B cell (primary cell): ENCODE measurements at regions not wholly inside any gene's neighbourhood (a gene's known extent, or its start where the extent isn't known, plus 50 kb on each side); places are given as distances from the start of the nearest gene placed in this dataset.

ENCODE experiments used
- ATAC-seq: fragments of 200-7000 bp; cut with Tn5 transposase; one replicate; pipeline ENCODE4 v1.10.0; 2021; ENCODE audit warnings: low read depth, mild to moderate bottlenecking, moderate number of reproducible peaks, moderate library complexity
- CTCF ChIA-PET: fragments of 350-600 bp; sonication (Branson Sonifier 250); formaldehyde crosslinking; loops from one replicate; lab custom pipeline; 2021; ENCODE audit warnings: antibody characterized with exemption, inconsistent platforms; lab: Charles Lee
- POLR2A ChIA-PET: fragments of 350-600 bp; sonication (Branson Sonifier 250); formaldehyde crosslinking; loops from one replicate; lab custom pipeline; 2021; ENCODE audit warnings: antibody characterized with exemption; lab: Charles Lee
- DNase-seq: peaks from one replicate; pipeline ENCODE4 v3.0.0; 2013
- H2AFZ ChIP-seq: 2 replicates; pipeline ENCODE4 v1.6.1; 2012; ENCODE audit warnings: mild to moderate bottlenecking, low read depth, low read length; ENCODE audit not compliant: insufficient read depth, poor library complexity, severe bottlenecking
- H3K27ac ChIP-seq, 2 donors: 1 replicate in 1 of 2; 2 replicates in 1 of 2; pipeline ENCODE4 v1.5.1; 2012 to 2013; ENCODE audit warnings: low read length in 2 of 2, mild to moderate bottlenecking in 2 of 2, moderate library complexity in 1 of 2
- H3K27me3 ChIP-seq, 4 experiments: fragments of 200-600 bp in 1 of 4; sonication (generic) in 1 of 4; replicated peaks in 1 of 4; 1 replicate in 2 of 4; 2 replicates in 2 of 4; pipeline versions ENCODE4 v1.6.1 to v1.7.0; 2013 to 2016; ENCODE audit warnings: low read length in 3 of 4, mild to moderate bottlenecking in 2 of 4, mixed read lengths in 1 of 4, moderate library complexity in 1 of 4; ENCODE audit not compliant: insufficient read depth in 4 of 4, control insufficient read depth in 3 of 4; ENCODE audit errors: control extremely low read depth in 1 of 4
- H3K36me3 ChIP-seq, 2 experiments: replicated peaks in 1 of 2; 1 replicate in 1 of 2; 2 replicates in 1 of 2; pipeline versions ENCODE4 v1.6.1 to v1.7.1; 2013; ENCODE audit warnings: low read length in 1 of 2; ENCODE audit not compliant: insufficient read depth in 2 of 2, control insufficient read depth in 1 of 2; ENCODE audit errors: control extremely low read depth in 1 of 2, extremely low read depth in 1 of 2
- H3K4me1 ChIP-seq, 2 donors: fragments of 200-600 bp in 1 of 2; sonication (generic) in 1 of 2; 1 replicate in 1 of 2; 2 replicates in 1 of 2; pipeline versions ENCODE4 v1.5.1 to v1.6.1; 2013 to 2017; ENCODE audit warnings: low read length in 2 of 2; ENCODE audit not compliant: control insufficient read depth in 2 of 2, insufficient read depth in 2 of 2
- H3K4me2 ChIP-seq: replicated peaks from 2 replicates; pipeline ENCODE3; 2012; ENCODE audit warnings: mild to moderate bottlenecking, low read depth, low read length; ENCODE audit not compliant: poor library complexity, severe bottlenecking
- H3K4me3 ChIP-seq, 5 experiments: fragments of 200-600 bp in 1 of 5; sonication (generic) in 1 of 5; 1 replicate in 3 of 5; 2 replicates in 2 of 5; pipeline versions ENCODE4 v1.5.1 to v1.7.0; 2011 to 2016; ENCODE audit warnings: low read length in 4 of 5, mild to moderate bottlenecking in 4 of 5, low read depth in 2 of 5, control low read depth in 1 of 5, moderate library complexity in 1 of 5; ENCODE audit not compliant: insufficient read depth in 1 of 5; ENCODE audit errors: control extremely low read depth in 1 of 5, extremely low read depth in 1 of 5
- H3K79me2 ChIP-seq: fragments of 200-600 bp; sonication (generic); one replicate; pipeline ENCODE4 v1.6.0; 2016; ENCODE audit warnings: low read length; ENCODE audit not compliant: control insufficient read depth, insufficient read depth
- H3K9ac ChIP-seq: fragments of 200-600 bp; sonication (generic); 2 replicates; pipeline ENCODE4 v1.6.1; 2017; ENCODE audit warnings: mild to moderate bottlenecking, low read length, moderate library complexity
- H3K9me3 ChIP-seq, 3 donors: one replicate each; pipeline versions ENCODE4 v1.6.1 to v1.7.1; 2013; ENCODE audit warnings: low read length in 2 of 3; ENCODE audit not compliant: control insufficient read depth in 2 of 3, insufficient read depth in 1 of 3; ENCODE audit errors: control extremely low read depth in 1 of 3
- H4K20me1 ChIP-seq: 2 replicates; pipeline ENCODE4 v1.6.0; 2012; ENCODE audit warnings: mild to moderate bottlenecking, low read length; ENCODE audit not compliant: insufficient read depth, control insufficient read depth, poor library complexity, severe bottlenecking
- H3K27ac Mint-ChIP-seq: one replicate; pipeline ENCODE4 v1.8.0; 2021; ENCODE audit warnings: mixed read lengths
- H3K27me3 Mint-ChIP-seq: one replicate; pipeline ENCODE4 v1.8.0; 2021; ENCODE audit warnings: mixed read lengths
- H3K4me1 Mint-ChIP-seq: one replicate; pipeline ENCODE4 v1.8.0; 2021; ENCODE audit warnings: mixed read lengths
- H3K4me3 Mint-ChIP-seq: one replicate; pipeline ENCODE4 v1.8.0; 2021; ENCODE audit warnings: mixed read lengths
- H3K9me3 Mint-ChIP-seq: one replicate; pipeline ENCODE4 v1.8.0; 2022; ENCODE audit warnings: mixed read lengths; ENCODE audit not compliant: insufficient read depth
- EZH2 ChIP-seq: IDR thresholded peaks from 2 replicates; pipeline ENCODE4 v1.6.1; 2012; ENCODE audit warnings: borderline replicate concordance, low read depth, mild to moderate bottlenecking, moderate library complexity, low read length; ENCODE audit not compliant: insufficient read depth, poor library complexity, severe bottlenecking
- WGBS: methylation state at CpG from one replicate; pipeline ENCODE4 v1.1.5; 2013; ENCODE audit warnings: missing lambda C conversion rate; ENCODE audit not compliant: insufficient coverage; 5-methylcytosine and 5-hydroxymethylcytosine counted together
- intact Hi-C: fragments of 100-400 bp; cut with micrococcal nuclease; formaldehyde crosslinking; loops from one replicate; pipeline ENCODE4 v1.10.0; 2022
- TF ChIP-seq, protein P1 (sequence below): fragments of 200-600 bp; IDR thresholded peaks from one replicate; pipeline ENCODE4 v1.8.0; 2022; ENCODE audit warnings: antibody characterized with exemption, mild to moderate bottlenecking

DNA sequence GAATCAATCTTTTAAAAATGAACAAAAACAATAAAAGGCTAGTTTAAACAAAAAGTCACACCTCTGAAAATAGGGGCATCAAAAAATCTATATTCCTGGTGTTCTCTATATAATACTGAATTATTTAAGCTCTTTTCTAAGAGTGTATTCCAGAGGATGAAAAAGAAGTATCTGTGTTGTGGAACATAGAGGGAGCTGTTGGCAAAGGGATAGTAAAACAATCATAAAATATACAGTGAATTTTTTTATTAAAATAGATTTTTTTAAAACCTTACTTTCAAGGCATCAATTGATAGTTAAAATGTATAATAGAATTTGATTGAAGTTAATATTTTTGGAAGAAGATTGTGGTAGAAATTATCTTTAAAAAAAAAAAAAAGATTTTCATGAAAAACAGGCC is 1409.1 kb upstream of the CELF2 start:
- Histone ChIP-seq H3K79me2 (no peaks in the 10 kb centered on the region), H3K9me3 (no peaks in the 10 kb centered on the region), H2AFZ (no peak overlapping the region), H3K4me3 (no peak overlapping the region), H3K4me1 (no peaks in the 10 kb centered on the region), H3K9ac (no peak overlapping the region), H3K27me3 (no peaks in the 10 kb centered on the region), H3K4me2 (no peak overlapping the region), H4K20me1 (no peaks in the 10 kb centered on the region), H3K36me3 (no peaks in the 10 kb centered on the region), H3K27ac (no peak overlapping the region)
- Mint-ChIP-seq H3K9me3 (no peaks in the 10 kb centered on the region), H3K27ac (no peak overlapping the region), H3K4me1 (no peaks in the 10 kb centered on the region), H3K4me3 (no peak overlapping the region), H3K27me3 (no peaks in the 10 kb centered on the region)
- intact Hi-C loops, result no loop called here
- ChIA-PET CTCF (interaction anchor here (0.6 kb wide), 1 partner anchor 1864 kb away, joined by 3 read pairs; no protein-coding TSS in a partner anchor), POLR2A (no interaction called here)
- ATAC-seq (no peak), DNase-seq (no peak)
- TF ChIP-seq, protein P1, sequence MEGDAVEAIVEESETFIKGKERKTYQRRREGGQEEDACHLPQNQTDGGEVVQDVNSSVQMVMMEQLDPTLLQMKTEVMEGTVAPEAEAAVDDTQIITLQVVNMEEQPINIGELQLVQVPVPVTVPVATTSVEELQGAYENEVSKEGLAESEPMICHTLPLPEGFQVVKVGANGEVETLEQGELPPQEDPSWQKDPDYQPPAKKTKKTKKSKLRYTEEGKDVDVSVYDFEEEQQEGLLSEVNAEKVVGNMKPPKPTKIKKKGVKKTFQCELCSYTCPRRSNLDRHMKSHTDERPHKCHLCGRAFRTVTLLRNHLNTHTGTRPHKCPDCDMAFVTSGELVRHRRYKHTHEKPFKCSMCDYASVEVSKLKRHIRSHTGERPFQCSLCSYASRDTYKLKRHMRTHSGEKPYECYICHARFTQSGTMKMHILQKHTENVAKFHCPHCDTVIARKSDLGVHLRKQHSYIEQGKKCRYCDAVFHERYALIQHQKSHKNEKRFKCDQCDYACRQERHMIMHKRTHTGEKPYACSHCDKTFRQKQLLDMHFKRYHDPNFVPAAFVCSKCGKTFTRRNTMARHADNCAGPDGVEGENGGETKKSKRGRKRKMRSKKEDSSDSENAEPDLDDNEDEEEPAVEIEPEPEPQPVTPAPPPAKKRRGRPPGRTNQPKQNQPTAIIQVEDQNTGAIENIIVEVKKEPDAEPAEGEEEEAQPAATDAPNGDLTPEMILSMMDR, result no peak
- no peak for TF ChIP-seq EZH2

DNA sequence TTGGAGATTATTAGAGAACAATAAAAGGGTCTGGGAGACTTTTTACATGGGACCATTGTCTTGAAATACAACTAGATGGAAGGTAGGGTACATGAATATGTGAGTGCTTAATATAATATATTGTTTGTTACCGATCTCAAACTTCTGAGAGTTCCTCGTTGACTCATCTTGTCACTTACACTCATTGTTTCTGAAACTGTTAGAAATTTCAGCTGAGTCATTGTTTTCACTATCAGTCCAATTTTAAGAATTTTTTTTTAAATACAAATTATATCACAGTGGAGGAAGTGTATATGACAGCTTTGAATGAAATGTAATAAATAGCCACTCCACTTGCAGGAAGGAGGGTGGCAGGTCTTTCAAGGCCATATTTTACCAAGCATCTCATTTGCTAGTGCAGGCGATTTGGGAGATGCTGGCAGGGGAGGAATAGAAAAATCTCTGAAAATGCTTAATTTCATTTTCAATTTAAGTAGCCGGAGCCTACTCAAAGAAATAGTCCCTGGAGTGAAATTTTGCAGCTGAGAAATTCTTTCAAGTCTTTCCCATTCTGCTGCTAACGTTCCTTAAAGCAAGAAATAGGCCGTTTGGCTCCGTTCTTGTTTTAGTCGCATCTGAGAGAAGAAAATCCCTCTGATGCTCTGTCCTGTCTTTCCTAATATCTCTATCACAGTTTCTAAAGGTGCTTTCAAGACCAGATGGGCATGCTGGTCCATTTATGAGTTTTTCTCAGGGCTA is 1404.2 kb upstream of the CELF2 start:
- no peak for DNase-seq
- no peak overlapping the region for H2AFZ ChIP-seq
- H3K27ac ChIP-seq, result no peak overlapping the region
- H3K9ac ChIP-seq, result no peak overlapping the region
- 59% methylated on average over 5 of the region's 8 CpGs for WGBS
- no peak overlapping the region for H3K4me3 Mint-ChIP-seq
- H3K4me2 ChIP-seq, result no peak overlapping the region
- no peaks in the 10 kb centered on the region for H3K36me3 ChIP-seq
- H4K20me1 ChIP-seq, result no peaks in the 10 kb centered on the region
- POLR2A ChIA-PET, result no interaction called here
- intact Hi-C loops, result no loop called here
- ATAC-seq, result no peak
- CTCF ChIA-PET, result no interaction called here
- H3K4me3 ChIP-seq, result no peak overlapping the region
- H3K9me3 ChIP-seq, result peaks cover 0 to 1% (median 0%) of the 10 kb centered on the region in 3 donors
- no peak overlapping the region for H3K27ac Mint-ChIP-seq
- no peaks in the 10 kb centered on the region for H3K4me1 Mint-ChIP-seq
- H3K27me3 Mint-ChIP-seq, result no peaks in the 10 kb centered on the region
- H3K79me2 ChIP-seq, result no peaks in the 10 kb centered on the region
- no peaks in the 10 kb centered on the region for H3K4me1 ChIP-seq
- TF ChIP-seq, protein P1, result no peak
- TF ChIP-seq EZH2, result no peak
- H3K9me3 Mint-ChIP-seq, result no peaks in the 10 kb centered on the region
- no peaks in the 10 kb centered on the region for H3K27me3 ChIP-seq
